GM18505 (cell line): ENCODE measurements at regions not wholly inside any gene's neighbourhood (a gene's known extent, or its start where the extent isn't known, plus 50 kb on each side); places are given as distances from the start of the nearest gene placed in this dataset.
A peak's percentile ranks its signal among the peaks of the same experiment; 100 is the strongest.

Experiments used
- ATAC-seq: cut with Tn5 transposase; IDR thresholded peaks from one replicate; pipeline ENCODE4 v1.9.1; 2021; ENCODE audit not compliant: unreplicated experiment
- POLR2A ChIP-seq: IDR thresholded peaks from 4 replicates; pipeline ENCODE4 v1.6.1; 2011; ENCODE audit warnings: borderline replicate concordance; ENCODE audit not compliant: insufficient read depth, insufficient read length; ENCODE audit errors: extremely low read depth

DNA sequence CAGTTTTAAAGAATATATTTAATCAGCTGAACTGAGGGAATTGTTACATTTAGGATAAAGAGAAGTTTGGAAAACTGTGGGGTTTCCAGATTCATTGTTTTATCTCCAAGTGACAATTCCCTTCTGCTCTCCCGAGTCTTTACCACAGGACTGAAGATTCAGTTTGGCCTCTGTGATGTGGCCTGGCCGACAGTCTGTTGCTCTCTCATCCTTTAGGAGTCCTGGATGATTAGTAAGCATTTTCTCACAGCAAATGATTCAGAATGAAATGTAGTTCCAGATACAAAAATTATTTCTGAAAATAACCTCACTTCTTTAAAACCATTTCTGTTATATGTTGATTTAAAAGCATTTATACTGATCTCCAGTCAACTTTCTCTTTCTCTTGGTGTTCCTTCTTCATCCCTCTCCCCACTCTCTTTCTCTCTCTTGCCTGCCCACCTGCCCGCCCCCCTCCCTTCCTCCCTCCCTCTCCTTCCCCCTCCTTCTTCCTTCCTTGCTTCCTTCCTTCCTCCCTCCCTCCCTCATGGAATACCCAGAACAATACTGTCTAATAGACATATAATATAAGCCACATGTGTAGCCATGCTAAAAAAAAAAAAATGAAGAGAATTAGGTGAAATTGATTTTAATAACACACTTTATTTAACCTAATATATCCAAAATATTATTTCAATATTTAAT lies 254.9 kb downstream of the PRL start:
- TF ChIP-seq POLR2A: no peak
- no peak for ATAC-seq

DNA sequence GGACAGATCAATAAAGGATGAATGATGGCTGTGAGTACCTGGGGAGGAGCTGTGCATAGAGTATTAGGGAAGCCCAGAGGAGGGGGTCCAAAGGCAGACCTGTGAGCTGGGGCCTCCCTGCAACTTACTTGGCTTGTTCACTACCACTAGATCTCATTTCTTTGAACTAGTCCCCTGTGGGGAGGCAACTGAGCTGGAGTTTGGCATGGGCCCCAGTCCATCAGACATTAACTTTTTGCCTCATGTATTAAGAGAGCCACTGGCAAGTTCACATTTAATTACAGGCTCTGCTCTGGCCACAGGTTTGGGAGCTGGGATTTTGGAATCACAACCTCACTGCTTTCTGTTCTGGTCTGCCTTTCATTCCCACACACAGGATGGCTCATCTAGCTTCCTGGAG lies 254.1 kb downstream of the PRL start:
- ATAC-seq: no peak
- no peak for TF ChIP-seq POLR2A

DNA sequence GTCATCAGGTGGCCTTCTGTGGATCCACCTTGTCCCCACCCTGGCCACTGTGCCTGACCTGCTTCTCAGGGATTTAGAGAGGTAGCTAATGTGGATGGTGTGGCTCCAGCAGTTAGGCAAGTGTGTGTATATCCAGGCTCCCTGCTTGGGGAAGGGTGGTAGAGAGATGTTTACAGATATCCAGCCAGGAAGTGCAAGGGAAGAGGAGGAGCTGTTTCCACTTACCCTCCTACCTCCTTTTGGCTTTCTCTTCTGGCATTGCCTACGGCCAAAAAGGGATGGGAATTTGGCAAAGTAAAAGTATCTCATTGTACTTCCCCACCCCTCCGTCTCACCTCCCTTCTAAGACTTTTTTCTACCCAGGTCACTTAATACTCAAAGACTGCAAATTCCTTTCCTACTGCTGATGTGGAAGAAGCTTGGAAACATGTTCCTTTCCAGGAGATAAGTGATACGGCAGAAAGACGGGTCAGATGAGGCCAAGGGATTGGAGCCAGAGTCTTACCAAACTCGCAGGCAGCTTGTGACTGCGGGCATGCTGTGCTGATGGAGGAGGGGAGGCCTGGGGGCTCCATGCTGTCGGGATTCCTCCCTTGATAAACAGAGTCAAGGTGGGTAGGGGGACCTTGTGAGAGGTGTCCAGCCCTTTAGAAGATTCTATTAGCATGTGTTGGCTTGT lies 253.4 kb downstream of the PRL start:
- no peak for ATAC-seq
- TF ChIP-seq POLR2A: no peak

DNA sequence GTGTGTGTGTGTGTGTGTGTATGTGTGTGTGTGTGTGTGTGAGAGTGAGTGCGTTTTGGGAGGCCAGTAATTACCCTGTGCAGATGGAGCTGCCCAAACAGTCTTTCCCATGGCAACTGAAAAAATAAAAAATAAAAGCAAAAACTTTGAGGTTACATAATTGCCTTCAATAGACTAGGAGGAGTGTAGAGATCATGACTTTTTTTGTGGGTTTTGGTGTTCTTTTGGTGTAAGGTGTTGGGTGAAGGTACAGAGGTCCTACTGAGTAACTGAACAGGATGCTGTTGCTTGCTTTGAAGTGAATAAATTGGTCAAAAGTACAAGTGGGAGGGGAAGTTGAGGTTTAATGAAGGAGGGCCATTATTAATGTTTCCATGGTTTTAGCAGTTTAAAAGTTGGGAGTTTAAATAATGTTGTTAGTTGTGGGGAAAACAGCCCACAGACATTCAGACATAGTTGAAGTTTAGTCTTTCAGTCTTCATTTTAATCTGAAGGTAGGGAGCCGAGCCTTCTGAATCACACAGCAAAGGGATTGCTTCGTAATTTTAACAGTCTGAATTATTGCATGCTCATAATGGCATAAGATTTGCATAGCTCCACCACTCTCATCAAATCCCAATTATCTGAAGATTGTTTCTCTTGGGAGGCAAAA lies 251.4 kb downstream of the PRL start:
- TF ChIP-seq POLR2A: no peak
- no peak for ATAC-seq

DNA sequence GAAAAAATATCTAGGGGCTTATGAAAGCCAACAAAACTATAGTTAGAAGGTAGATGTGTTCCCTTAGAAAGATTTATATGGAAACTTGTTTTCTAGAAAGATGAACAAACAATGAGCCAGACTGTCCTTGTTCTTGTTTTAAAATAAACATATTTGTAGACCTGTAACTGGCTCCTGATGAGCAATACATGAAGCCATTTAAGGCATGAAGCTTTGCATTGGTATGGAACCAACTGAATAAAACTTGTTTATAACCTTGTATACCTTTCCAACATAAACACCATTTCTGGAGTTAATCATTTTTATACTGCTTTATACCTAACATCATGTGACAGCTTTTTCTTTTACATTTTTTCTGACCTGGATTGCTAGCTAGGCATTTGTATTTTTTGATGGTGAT lies 247.8 kb downstream of the PRL start:
- no peak for TF ChIP-seq POLR2A
- ATAC-seq: no peak

DNA sequence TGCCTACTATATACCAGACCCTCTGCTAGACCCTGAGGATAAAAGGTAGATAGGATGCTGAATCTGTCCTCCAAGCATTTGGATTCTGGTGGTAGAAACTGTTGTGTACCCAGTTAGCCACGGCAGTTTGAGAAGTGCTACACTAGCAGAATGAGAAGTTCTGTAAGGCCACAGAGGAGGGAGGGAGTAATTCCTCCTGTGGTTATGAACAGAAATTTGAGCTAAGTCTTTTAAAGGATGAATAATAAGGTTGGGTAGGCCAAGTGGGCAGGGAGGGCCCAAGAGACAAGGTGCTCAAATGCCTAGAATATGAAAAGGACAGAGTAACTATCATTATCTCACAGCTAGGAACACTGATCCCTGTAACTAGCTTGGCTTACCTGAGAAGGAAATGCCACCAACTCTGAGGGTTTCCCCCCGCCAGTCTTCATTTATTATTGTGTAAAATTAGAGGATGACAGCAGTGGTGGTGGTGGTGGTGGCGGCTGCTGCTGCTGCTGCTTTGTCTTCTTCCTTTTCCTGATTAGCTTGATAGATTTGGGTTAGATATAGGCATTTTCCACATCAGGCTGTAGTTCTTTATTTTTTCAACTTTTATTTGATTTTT lies 243.3 kb downstream of the PRL start:
- TF ChIP-seq POLR2A: no peak
- ATAC-seq: no peak

DNA sequence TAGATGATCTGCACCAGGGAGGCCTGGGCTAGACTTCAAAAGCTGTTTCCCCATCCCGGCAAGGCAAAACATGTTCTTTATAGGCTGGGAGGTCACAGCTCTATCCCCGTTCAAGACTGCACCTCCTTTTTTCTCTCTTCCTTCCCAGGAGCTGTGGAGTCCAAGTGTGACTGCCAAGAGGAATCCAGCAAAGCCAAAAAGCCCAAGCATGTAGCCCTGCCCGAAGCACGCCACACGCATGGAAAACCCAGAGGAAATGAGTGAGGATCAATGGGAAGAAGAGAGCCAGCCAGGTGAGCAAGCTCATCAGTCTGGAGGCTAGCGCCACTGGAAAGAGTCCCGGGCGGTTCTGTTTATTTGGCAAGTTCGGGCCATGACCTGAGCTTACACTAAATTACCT lies 240.4 kb downstream of the PRL start:
- TF ChIP-seq POLR2A: no peak
- no peak for ATAC-seq

DNA sequence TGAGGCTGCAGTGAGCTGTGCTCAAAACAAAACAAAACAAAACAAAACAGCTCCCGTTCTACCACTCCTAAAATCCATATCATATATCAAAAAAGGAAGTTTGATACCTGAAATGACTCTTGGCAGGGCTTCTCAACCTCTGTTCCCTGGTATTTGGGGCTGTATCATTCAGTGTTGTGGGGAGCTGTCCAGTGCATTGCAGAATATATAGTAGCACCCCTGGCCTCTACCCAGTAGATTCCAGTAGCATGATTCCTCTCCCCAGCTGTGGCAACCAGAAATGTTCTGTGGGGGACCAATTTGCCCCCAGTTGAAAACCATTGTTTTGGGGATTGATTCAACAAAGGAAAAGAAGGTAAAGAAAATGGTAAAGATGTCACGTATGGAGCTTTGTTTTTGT lies 238.9 kb downstream of the PRL start:
- TF ChIP-seq POLR2A: no peak
- ATAC-seq: no peak

DNA sequence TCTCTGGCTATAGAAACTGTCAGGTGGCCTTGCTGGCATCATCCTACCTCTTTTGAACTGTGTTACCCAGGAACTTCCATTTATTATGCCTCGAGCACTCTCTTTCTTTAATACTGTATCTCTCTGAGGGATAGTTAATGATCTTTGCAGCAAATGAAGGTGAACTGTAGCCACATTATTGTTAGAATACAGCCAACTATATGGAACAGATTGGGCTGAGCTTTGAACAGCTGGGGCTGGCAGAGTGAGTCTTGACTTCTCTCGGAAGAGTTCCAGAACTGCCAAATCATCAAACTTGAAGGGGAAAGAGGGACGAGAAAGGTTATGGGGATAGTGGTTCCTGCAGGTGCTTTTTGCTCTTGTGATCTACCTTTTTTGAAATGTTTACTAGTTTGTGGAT lies 237.7 kb downstream of the PRL start:
- no peak for ATAC-seq
- TF ChIP-seq POLR2A: no peak

DNA sequence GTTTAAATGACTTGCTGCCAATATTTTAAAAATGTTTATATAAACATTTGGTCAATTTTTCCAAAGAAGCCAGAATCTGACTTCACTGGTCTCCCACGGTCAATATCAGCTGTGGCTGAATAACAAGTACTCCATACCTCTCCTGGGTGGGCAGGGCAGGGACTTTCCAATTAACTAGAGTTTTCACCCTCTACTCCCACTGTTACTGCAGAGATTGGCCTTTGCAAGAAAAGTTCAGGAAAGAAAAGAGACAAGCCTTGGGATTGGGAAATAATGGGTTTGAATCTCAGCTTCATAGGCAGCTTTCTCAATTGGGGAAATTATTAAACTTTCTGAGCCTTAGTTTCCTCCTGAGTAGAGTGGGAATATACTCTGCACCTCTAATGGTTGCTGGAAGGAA lies 236.9 kb downstream of the PRL start:
- TF ChIP-seq POLR2A: no peak

DNA sequence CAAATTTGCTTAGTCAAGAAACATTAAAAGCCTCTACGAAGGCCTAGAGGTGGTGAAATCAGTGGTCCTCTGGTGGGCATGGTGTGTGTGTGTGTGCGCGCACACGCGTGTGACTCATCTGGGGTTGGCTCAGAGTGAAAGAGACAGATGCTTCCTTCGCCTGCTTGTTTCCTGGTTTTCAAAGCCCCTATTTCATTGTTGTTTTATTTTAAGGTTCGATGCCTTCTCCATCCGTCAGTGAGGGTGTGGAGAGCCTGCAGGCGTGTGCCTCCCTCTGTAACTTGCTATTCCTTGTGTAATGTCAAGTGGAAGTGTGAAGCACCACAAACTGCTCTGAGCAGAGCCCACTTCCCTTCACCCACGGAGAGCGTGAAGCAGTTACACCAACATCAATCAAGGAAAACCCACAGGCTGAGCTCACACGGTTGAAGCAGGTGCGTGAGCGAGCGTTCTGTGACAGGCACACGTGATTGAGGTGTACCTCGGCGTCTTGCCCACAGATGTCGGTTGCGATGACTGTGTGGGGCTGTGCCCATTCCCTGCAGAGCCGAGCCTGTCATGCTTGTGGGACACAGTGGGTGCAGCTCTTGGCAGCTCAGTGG lies 233.9 kb downstream of the PRL start:
- peak; percentile 30 for TF ChIP-seq POLR2A
- peak; percentile 83 for ATAC-seq

More for the DNA sequence above, 236.9 kb downstream of the PRL start:
- no peak for ATAC-seq

DNA sequence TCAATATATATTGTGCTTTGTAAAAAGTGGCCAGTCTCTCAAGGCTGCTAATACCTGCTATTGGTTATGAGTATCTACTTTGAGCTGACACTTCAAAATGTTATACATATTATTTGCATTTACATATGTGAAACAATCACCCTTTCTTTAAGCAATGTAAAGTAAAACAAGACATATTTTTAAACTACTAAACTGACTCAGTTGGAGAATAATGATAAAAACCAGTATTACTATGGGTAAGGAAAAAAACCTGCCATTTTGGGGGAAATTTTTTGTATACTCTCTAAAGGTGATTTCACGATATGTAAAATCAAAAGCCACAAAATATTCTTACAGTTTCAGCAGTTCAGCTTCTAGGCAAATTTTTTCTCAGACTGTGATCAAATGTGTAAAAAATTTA lies 232.3 kb downstream of the PRL start:
- ATAC-seq: no peak
- TF ChIP-seq POLR2A: no peak

DNA sequence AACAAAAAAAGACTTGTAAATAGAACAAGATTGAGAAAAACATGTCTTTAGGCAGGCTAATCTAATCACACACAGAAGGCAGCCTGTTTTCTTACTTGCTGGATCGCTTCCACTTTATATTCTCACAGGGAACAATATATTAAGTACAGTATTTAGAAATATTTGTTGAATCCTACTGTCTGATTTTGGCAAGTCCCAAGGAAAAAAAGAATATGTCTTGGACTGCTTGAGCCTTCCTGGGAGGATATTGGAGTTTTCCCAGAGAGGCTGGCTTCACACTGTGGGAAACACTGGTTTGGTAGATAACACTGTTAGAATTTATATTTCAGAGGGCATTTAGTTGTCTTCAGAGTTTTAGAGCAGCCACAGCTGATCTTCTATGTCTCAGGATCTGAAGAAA lies 229.7 kb downstream of the PRL start:
- ATAC-seq: no peak
- TF ChIP-seq POLR2A: no peak
